Activated CD4-positive, alpha-beta T cell treated with anti-CD3 and anti-CD28 coated beads, Interleukin-2, amount 10 ng/mL, durations not matched to agents 7 days and 5 days (primary cell): ENCODE measurements at regions not wholly inside any gene's neighbourhood (a gene's known extent, or its start where the extent isn't known, plus 50 kb on each side); places are given as distances from the start of the nearest gene placed in this dataset.

Experiments used
- CTCF ChIA-PET: fragments of 350-600 bp; sonication (Branson Sonifier 250); formaldehyde crosslinking; loops from one replicate; lab custom pipeline; 2021; ENCODE audit warnings: antibody characterized with exemption; lab: Charles Lee
- POLR2A ChIA-PET: fragments of 350-600 bp; sonication (Branson Sonifier 250); formaldehyde crosslinking; loops from one replicate; lab custom pipeline; 2021; ENCODE audit warnings: antibody characterized with exemption; lab: Charles Lee
- DNase-seq: peaks from one replicate; pipeline ENCODE4 v3.0.0-alpha.2; 2020
- H3K27ac Mint-ChIP-seq: one replicate; pipeline ENCODE4 v1.8.0; 2021; ENCODE audit warnings: mild to moderate bottlenecking, moderate library complexity, mixed read lengths
- H3K27me3 Mint-ChIP-seq: one replicate; pipeline ENCODE4 v1.8.0; 2021; ENCODE audit warnings: mixed read lengths
- H3K36me3 Mint-ChIP-seq: one replicate; pipeline ENCODE4 v1.8.0; 2021; ENCODE audit warnings: low read depth, mixed read lengths
- H3K4me1 Mint-ChIP-seq: one replicate; pipeline ENCODE4 v1.8.0; 2021; ENCODE audit warnings: mixed read lengths
- H3K4me3 Mint-ChIP-seq: one replicate; pipeline ENCODE4 v1.8.0; 2021; ENCODE audit warnings: mild to moderate bottlenecking, moderate library complexity, mixed read lengths
- H3K9me3 Mint-ChIP-seq: one replicate; pipeline ENCODE4 v1.8.0; 2021; ENCODE audit warnings: mixed read lengths

DNA sequence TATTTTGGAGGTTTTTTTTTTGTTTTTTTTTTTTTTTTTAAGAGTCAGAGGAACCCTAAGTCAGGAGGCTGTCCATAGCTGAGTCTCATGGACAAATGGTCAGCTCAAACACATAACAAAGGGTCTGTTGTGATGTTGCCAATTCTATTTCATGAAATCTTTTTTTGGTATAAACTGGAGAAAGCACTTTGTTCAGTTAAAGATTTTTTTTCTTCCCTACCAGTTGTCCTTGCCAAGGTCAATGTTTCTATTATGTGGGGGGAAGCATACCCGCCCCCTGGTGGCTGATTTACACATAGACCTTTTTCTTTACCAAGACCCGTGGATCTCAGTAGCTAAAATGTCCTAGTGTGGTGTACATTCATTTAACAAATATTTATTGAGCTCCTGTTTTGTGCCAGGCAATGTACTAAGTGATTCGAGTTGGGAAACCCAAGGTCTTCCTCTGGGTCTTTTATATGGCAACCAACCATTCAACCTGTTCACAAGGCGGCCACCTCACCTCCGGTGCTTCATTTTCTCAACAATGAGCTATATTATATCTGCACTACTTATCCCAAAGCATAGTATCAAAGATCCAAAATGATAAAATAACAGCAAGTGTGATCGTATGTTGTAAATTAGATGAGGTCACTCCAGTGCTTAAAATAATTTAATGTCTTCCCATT is 214.5 kb downstream of the PAH start:
- H3K36me3 Mint-ChIP-seq: no peaks in the 10 kb centered on the region
- no peaks in the 10 kb centered on the region for H3K9me3 Mint-ChIP-seq
- ChIA-PET CTCF (interaction anchor here (0.7 to 1.4 kb wide), 3 partner anchors 12 to 754 kb away, joined by 3 read pairs; no protein-coding TSS in a partner anchor), POLR2A (no interaction called here)
- peak; percentile 47 for DNase-seq
- no peak overlapping the region for H3K4me3 Mint-ChIP-seq
- no peak overlapping the region for H3K27ac Mint-ChIP-seq
- peaks cover 2% of the 10 kb centered on the region for H3K27me3 Mint-ChIP-seq
- H3K4me1 Mint-ChIP-seq: no peaks in the 10 kb centered on the region

DNA sequence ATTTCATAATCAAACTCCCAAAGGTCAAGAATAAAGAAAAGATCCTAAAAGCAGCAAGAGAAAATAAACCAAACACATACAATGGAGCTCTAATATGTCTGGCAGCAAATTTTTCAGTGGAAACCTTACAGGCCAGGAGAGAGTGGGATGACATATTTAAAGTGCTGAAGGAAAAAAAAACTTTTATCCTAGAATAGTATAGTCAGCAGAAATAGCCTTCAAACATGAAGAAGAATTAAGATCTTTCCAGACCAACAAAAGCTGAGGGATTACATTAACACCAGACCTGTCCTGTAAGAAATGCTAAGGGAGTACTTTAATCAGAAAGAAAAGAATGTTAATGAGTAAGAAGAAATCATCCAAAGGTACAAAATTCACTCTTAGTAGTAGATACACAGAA is 215.7 kb upstream of the IGF1 start:
- CTCF ChIA-PET: no interaction called here
- Mint-ChIP-seq H3K4me1 (no peaks in the 10 kb centered on the region), H3K36me3 (no peaks in the 10 kb centered on the region), H3K4me3 (no peak overlapping the region), H3K27me3 (peaks cover 4% of the 10 kb centered on the region), H3K27ac (no peak overlapping the region), H3K9me3 (peaks cover 2% of the 10 kb centered on the region)
- no peak for DNase-seq
- POLR2A ChIA-PET: no interaction called here

DNA sequence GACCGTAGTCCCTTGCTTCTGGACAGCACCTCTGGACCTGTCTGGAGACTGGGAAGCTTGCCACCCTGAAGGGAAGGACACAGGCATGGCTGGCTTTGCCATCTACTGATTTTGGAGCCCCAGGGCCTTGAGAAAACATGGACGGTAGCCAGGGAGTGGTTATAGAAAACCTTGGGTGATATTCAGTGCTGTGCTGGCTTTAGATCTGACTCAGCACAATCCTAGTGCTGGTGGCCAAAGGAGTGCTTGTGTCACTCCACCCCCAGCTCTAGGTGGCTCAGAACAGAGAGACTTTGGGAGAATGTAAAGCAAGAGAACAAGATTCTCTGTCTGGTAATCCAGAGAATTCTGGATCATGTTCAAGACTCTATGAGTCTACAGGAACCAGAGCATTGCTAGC is 214.5 kb upstream of the IGF1 start:
- CTCF ChIA-PET: interaction anchor here (0.6 kb wide), 2 partner anchors 33 to 594 kb away, joined by 4 read pairs; no protein-coding TSS in a partner anchor
- no peak overlapping the region for H3K4me3 Mint-ChIP-seq
- no peaks in the 10 kb centered on the region for H3K36me3 Mint-ChIP-seq
- peaks cover 2% of the 10 kb centered on the region for H3K9me3 Mint-ChIP-seq
- H3K27me3 Mint-ChIP-seq: peaks cover 4% of the 10 kb centered on the region
- POLR2A ChIA-PET: no interaction called here
- no peak overlapping the region for H3K27ac Mint-ChIP-seq
- no peaks in the 10 kb centered on the region for H3K4me1 Mint-ChIP-seq
- DNase-seq: no peak

DNA sequence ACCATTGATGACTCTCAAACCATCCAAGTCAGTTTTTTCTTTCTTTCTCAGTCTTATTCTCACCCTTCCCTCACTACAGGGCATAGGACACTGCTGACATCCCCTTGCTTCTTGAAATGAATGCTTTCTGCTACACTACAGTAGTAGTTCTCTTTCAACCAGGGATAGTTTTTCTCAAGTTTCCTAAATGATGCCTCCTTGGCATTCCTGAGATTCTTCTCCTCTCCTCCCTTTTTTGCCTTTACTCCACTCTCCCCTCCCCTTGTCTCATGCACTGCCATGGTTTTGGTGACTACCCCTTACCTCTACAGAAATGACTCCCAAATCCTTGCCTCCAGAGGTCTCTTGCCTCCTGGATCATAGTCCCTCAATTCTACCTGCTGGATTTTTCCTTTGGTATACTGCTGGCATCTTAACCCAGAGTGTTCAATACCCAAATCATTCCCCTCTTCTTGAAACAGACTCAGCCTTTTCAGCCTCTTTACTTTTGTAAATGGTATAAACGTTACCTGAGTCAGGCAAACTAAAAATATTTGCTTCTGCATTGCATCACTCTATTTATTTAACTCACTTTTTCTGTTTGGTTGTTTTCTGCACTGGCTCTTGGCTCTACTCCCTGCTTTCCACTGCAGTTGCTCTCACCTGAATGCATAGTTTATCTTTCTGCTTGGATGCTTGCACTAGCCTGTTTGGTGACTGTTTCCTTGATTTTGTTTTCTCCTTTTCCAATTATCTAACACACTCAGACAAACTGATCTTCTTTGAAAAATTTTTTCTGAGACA is 211.6 kb upstream of the IGF1 start:
- ChIA-PET POLR2A (no interaction called here), CTCF (no interaction called here)
- H3K4me1 Mint-ChIP-seq: no peaks in the 10 kb centered on the region
- H3K27me3 Mint-ChIP-seq: peaks cover 2% of the 10 kb centered on the region
- H3K36me3 Mint-ChIP-seq: no peaks in the 10 kb centered on the region
- H3K27ac Mint-ChIP-seq: no peak overlapping the region
- DNase-seq: no peak
- peaks cover 2% of the 10 kb centered on the region for H3K9me3 Mint-ChIP-seq
- no peak overlapping the region for H3K4me3 Mint-ChIP-seq

DNA sequence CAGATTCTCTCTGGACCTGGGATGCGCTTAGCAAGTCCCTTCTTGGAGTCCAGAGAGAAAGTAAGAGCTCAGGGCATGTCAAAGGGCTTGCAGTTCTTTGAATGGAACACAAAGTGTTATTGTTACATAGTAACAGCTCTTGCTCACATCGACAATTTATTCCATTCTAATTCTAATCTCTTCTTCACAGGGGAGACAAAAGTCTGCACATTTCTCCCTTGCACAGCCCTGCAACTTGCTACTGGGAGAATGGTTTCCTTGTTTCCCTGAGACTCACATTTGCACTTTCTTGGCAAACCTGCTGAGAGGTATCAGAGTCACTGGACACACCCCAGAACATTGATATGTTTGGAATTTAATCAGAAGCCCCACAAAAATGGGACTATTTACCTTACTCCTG is 209.9 kb upstream of the IGF1 start:
- H3K9me3 Mint-ChIP-seq: no peaks in the 10 kb centered on the region
- H3K27ac Mint-ChIP-seq: no peak overlapping the region
- no peak for DNase-seq
- peaks cover 4% of the 10 kb centered on the region for H3K27me3 Mint-ChIP-seq
- ChIA-PET CTCF (interaction anchor here (0.5 kb wide), 1 partner anchor 12 kb away, joined by 3 read pairs; no protein-coding TSS in a partner anchor), POLR2A (no interaction called here)
- H3K36me3 Mint-ChIP-seq: no peaks in the 10 kb centered on the region
- no peak overlapping the region for H3K4me3 Mint-ChIP-seq
- no peaks in the 10 kb centered on the region for H3K4me1 Mint-ChIP-seq

DNA sequence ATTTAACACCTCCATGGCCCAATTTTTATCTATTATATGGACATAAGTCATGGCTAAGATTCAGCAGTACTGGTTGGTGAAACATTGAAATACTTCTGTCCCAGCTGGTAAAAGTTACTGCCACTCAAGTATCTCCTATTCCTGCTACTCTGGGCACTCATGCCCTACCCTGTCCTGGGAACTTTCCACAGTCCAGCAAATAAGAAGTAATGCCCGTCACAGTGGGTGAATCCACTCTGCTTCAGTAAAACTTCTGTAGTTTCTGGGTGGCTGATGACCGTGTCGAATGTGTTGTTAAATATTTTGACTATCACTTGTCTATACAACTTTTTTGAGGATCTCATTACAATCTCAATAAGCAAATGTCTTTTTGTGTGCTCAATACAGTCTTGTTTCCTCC is 209.3 kb upstream of the IGF1 start:
- H3K4me1 Mint-ChIP-seq: no peaks in the 10 kb centered on the region
- no peak for DNase-seq
- H3K27me3 Mint-ChIP-seq: peaks cover 4% of the 10 kb centered on the region
- ChIA-PET POLR2A (no interaction called here), CTCF (no interaction called here)
- no peaks in the 10 kb centered on the region for H3K36me3 Mint-ChIP-seq
- no peaks in the 10 kb centered on the region for H3K9me3 Mint-ChIP-seq
- no peak overlapping the region for H3K27ac Mint-ChIP-seq
- H3K4me3 Mint-ChIP-seq: no peak overlapping the region

DNA sequence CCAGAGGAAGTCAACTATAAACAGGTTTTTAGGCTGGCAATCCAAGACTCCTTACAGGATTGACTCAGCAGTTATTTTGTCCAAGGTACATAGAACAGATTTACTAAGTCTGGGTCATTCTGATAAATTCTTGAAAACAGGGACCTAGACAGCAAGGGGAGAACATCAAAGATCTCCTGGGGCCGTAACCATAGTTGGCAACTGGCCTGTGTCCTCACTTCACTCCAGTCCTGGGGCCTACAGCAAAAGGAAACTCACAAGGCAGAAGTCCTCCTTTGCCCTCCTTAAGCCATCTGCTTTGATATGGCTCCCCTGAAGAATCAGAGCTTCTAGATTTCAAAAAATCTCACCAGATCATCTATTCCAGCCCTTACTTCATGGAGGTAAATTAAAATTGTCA is 207.2 kb upstream of the IGF1 start:
- ChIA-PET POLR2A (no interaction called here), CTCF (no interaction called here)
- H3K4me1 Mint-ChIP-seq: no peaks in the 10 kb centered on the region
- H3K4me3 Mint-ChIP-seq: no peak overlapping the region
- no peak overlapping the region for H3K27ac Mint-ChIP-seq
- peaks cover 6% of the 10 kb centered on the region for H3K27me3 Mint-ChIP-seq
- H3K9me3 Mint-ChIP-seq: no peaks in the 10 kb centered on the region
- DNase-seq: no peak
- no peaks in the 10 kb centered on the region for H3K36me3 Mint-ChIP-seq

DNA sequence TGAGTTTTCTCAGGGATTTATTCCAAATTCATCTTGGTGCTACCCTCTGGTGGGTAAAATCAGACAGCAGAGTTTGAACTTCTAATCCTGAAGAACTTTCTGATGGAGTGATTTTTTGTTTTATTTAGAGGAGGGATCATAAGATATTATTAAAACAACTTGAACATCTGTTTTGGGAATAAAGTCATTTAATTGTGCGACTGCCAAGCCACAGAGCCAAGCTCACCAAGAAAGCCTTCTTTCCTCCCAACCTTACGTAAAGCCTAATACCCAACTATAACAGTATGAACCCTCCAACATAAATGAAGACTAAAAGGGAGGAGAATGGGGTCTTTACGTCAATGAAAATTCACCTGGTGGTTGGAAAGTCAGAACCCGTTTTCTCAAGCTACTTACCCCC is 205.5 kb upstream of the IGF1 start:
- H3K9me3 Mint-ChIP-seq: no peaks in the 10 kb centered on the region
- H3K4me1 Mint-ChIP-seq: no peaks in the 10 kb centered on the region
- no peaks in the 10 kb centered on the region for H3K36me3 Mint-ChIP-seq
- CTCF ChIA-PET: no interaction called here
- peaks cover 4% of the 10 kb centered on the region for H3K27me3 Mint-ChIP-seq
- H3K27ac Mint-ChIP-seq: no peak overlapping the region
- POLR2A ChIA-PET: no interaction called here
- no peak for DNase-seq
- H3K4me3 Mint-ChIP-seq: no peak overlapping the region

DNA sequence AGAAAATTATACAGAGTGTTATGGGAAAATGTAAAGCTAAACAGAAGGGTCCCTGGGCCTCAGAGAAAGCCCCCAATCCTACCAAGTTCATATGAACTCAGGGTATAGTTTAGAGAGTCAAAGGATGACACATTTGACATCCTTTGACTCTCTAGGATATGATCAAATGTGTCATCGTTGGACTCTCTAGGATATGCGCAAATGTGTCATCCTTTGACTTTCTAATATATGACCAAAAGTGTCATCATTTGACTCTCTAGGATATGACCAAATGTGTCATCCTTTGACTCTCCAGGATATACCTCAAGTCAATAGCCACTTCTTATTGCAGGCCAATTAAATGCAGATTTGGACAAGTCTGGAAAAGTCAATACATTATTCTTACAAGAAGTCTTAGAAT is 204.8 kb upstream of the IGF1 start:
- ChIA-PET POLR2A (no interaction called here), CTCF (no interaction called here)
- H3K4me3 Mint-ChIP-seq: no peak overlapping the region
- H3K4me1 Mint-ChIP-seq: no peaks in the 10 kb centered on the region
- H3K9me3 Mint-ChIP-seq: no peaks in the 10 kb centered on the region
- no peaks in the 10 kb centered on the region for H3K36me3 Mint-ChIP-seq
- peaks cover 4% of the 10 kb centered on the region for H3K27me3 Mint-ChIP-seq
- no peak for DNase-seq
- H3K27ac Mint-ChIP-seq: no peak overlapping the region

DNA sequence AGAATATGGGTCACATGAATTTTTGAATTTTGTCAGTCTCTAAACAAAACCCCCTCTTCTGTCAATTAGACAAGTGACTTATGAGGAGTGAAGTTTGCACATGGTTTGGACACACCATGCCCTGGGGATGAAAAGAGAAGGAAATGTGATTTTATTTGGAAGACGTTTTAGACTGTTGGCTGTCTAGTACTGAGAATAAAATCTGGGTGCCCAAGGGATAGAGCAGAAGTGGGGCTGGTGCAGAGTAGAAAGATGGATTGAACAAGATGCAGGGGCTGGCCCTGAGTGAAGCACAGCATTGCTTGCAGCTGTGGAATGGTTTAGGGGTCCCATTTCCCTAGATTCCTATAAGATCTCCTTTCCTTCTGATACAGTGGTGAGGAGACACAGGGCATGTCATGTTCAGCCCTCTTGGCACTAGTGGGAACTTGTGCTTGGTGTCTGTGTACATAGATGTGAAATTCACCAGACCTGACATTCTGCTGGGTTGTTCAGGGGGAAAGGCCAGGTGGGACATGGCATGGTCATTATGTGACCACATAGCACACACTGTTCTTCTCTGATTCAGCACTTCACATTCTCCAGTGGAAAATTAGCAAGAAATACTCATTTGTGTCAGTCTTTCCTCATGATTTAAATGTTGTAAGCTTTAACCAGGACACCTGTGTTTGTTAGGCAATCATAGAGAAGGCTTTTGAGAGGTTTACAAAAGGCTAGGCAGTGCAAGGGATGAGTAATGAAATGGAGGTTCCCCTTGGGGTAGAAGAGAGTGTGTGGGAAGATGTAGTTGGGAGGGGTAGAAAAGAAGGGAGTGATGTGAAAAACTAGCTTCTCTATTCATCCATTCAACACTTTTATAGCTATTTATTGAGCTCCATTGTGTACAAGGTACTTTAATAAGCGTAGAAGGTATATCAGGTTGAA is 202.3 kb upstream of the IGF1 start:
- Mint-ChIP-seq H3K27me3 (peaks cover 4% of the 10 kb centered on the region), H3K4me1 (no peaks in the 10 kb centered on the region), H3K36me3 (no peaks in the 10 kb centered on the region), H3K4me3 (no peak overlapping the region), H3K27ac (no peak overlapping the region), H3K9me3 (peaks cover 2% of the 10 kb centered on the region)
- CTCF ChIA-PET: no interaction called here
- POLR2A ChIA-PET: no interaction called here
- no peak for DNase-seq

DNA sequence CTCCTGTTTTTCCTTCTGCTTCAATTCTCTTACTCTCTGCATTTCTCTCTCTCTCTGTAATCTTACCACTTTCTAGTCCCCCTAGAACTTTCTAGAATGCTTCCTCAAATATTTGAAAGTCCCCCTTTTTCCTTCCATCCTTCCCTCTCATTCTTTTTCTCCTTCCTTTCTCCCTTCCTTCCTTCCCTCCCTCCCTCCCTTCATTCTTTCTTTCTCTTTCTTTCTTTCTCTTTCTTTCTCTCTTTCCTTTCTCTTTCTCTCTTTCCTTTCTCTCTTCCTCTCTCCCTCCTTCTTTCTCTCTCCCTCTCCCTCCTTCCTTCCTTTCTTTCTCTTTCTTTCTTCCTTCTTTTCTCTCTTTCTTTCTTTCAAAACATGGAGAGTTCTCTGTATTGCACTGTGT is 201.4 kb upstream of the IGF1 start:
- POLR2A ChIA-PET: no interaction called here
- CTCF ChIA-PET: no interaction called here
- no peaks in the 10 kb centered on the region for H3K36me3 Mint-ChIP-seq
- no peak overlapping the region for H3K27ac Mint-ChIP-seq
- DNase-seq: no peak
- no peak overlapping the region for H3K4me3 Mint-ChIP-seq
- peaks cover 2% of the 10 kb centered on the region for H3K27me3 Mint-ChIP-seq
- H3K4me1 Mint-ChIP-seq: no peaks in the 10 kb centered on the region
- H3K9me3 Mint-ChIP-seq: peaks cover 2% of the 10 kb centered on the region

DNA sequence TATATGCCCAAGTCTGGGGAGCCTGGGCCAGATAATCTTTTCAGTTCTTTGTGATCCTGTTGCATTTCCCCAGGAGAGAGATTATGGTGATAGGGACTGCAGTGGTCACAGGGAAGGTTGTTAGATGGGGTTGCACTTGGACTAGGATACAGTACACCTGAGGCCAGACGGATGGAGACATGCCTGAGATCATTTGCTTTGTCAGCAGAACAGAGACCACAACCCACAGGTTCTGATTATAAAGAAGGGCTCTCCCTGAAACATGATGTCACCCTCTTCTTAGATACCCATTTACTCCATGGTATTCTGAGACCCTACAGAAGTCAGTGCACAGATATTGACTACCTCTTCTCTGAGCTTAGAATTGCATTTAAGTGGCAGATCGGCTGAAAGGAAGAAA is 200.9 kb upstream of the IGF1 start:
- no peaks in the 10 kb centered on the region for H3K4me1 Mint-ChIP-seq
- H3K27ac Mint-ChIP-seq: no peak overlapping the region
- POLR2A ChIA-PET: no interaction called here
- no peaks in the 10 kb centered on the region for H3K36me3 Mint-ChIP-seq
- CTCF ChIA-PET: no interaction called here
- H3K4me3 Mint-ChIP-seq: no peak overlapping the region
- DNase-seq: no peak
- peaks cover 2% of the 10 kb centered on the region for H3K27me3 Mint-ChIP-seq
- peaks cover 2% of the 10 kb centered on the region for H3K9me3 Mint-ChIP-seq

DNA sequence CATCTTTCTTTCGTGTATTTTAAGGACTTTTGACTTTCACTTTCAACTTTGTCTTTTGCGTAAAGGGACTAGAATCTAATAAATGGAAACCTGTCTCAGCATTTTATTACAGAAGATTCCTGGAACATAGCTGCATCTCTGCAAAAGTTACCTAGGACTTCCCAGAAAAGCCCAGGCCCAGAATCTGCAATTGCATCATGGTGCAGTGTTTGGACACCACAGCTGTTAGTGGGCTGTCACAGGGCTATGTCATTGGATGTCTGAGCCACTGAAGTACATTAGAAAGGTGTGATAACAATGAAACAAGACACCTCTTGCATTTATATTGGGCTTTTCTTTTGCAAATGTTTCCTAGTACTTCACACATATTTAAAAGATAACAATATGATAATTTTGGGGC is 199.9 kb upstream of the IGF1 start:
- ChIA-PET POLR2A (no interaction called here), CTCF (interaction anchor here (1.0 kb wide), 1 partner anchor 17 kb away, joined by 3 read pairs; no protein-coding TSS in a partner anchor)
- H3K27ac Mint-ChIP-seq: no peak overlapping the region
- no peaks in the 10 kb centered on the region for H3K36me3 Mint-ChIP-seq
- H3K4me3 Mint-ChIP-seq: no peak overlapping the region
- no peaks in the 10 kb centered on the region for H3K4me1 Mint-ChIP-seq
- no peak for DNase-seq
- H3K9me3 Mint-ChIP-seq: peaks cover 2% of the 10 kb centered on the region
- H3K27me3 Mint-ChIP-seq: peaks cover 2% of the 10 kb centered on the region
